ENCODE measurements at regions not wholly inside any gene's neighbourhood (a gene's known extent, or its start where the extent isn't known, plus 50 kb on each side); places are given as distances from the start of the nearest gene placed in this dataset.
"Not testable (repeated sequence)": the region's sequence is repeated elsewhere in the genome, so short reads cannot be mapped to it uniquely, and the experiment has no call there.

- DNase-seq; H3K4me1 ChIP-seq; in situ Hi-C loops (cut with MboI; ENCODE audit: low sequenced_read_pairs in 4 of 4); H3K36me3 ChIP-seq; H3K27me3 ChIP-seq; H3K9me3 ChIP-seq; H3K27ac ChIP-seq; intact Hi-C loops (cut with DNase I; ENCODE audit: low total_unique reads); H3K4me3 ChIP-seq; ATAC-seq: not testable (repeated sequence)
These were observed 190.7 kb downstream of the LAT start for GRCh38 chr16:29175411-29176153.

- H3K4me3 ChIP-seq; H3K27ac ChIP-seq; DNase-seq; H3K36me3 ChIP-seq; ATAC-seq; H3K9me3 ChIP-seq; intact Hi-C loops (cut with DNase I; ENCODE audit: low total_unique reads); H3K4me1 ChIP-seq; H3K27me3 ChIP-seq; in situ Hi-C loops (cut with MboI; ENCODE audit: low sequenced_read_pairs in 4 of 4): not testable (repeated sequence)
These were observed 188.8 kb downstream of the LAT start for GRCh38 chr16:29173371-29174305.

GRCh38 chr16:29172098-29172724 is 187.4 kb downstream of the LAT start:
- H3K27ac ChIP-seq; H3K9me3 ChIP-seq; H3K36me3 ChIP-seq; in situ Hi-C loops (cut with MboI; ENCODE audit: low sequenced_read_pairs in 4 of 4); H3K27me3 ChIP-seq; intact Hi-C loops (cut with DNase I; ENCODE audit: low total_unique reads); H3K4me1 ChIP-seq; ATAC-seq; DNase-seq; H3K4me3 ChIP-seq: not testable (repeated sequence)

GRCh38 chr16:29171296-29171695 is 186.4 kb downstream of the LAT start:
- H3K27me3 ChIP-seq; DNase-seq; in situ Hi-C loops (cut with MboI; ENCODE audit: low sequenced_read_pairs in 4 of 4); H3K36me3 ChIP-seq; H3K27ac ChIP-seq; H3K4me1 ChIP-seq; H3K9me3 ChIP-seq; H3K4me3 ChIP-seq; ATAC-seq; intact Hi-C loops (cut with DNase I; ENCODE audit: low total_unique reads): not testable (repeated sequence)

- H3K36me3 ChIP-seq; H3K4me3 ChIP-seq; in situ Hi-C loops (cut with MboI; ENCODE audit: low sequenced_read_pairs in 4 of 4); H3K27me3 ChIP-seq; H3K9me3 ChIP-seq; H3K4me1 ChIP-seq; H3K27ac ChIP-seq; intact Hi-C loops (cut with DNase I; ENCODE audit: low total_unique reads); DNase-seq: not testable (repeated sequence)
- peak; percentile 53 to 56 for ATAC-seq
These were observed 185.7 kb downstream of the LAT start for GRCh38 chr16:29170393-29171119.

- ATAC-seq (peak; percentile 49 to 56), DNase-seq (peak in 1 of 2 donors; percentile 45)
- H3K27ac ChIP-seq; H3K4me3 ChIP-seq; H3K36me3 ChIP-seq; H3K27me3 ChIP-seq; H3K9me3 ChIP-seq; intact Hi-C loops (cut with DNase I; ENCODE audit: low total_unique reads); in situ Hi-C loops (cut with MboI; ENCODE audit: low sequenced_read_pairs in 4 of 4); H3K4me1 ChIP-seq: not testable (repeated sequence)
These were observed 184.6 kb downstream of the LAT start for GRCh38 chr16:29169295-29169994.

GRCh38 chr16:29168515-29169259 is 183.8 kb downstream of the LAT start:
- H3K9me3 ChIP-seq; H3K36me3 ChIP-seq; H3K4me1 ChIP-seq; ATAC-seq; H3K4me3 ChIP-seq; DNase-seq; intact Hi-C loops (cut with DNase I; ENCODE audit: low total_unique reads); H3K27ac ChIP-seq; H3K27me3 ChIP-seq; in situ Hi-C loops (cut with MboI; ENCODE audit: low sequenced_read_pairs in 4 of 4): not testable (repeated sequence)

- H3K36me3 ChIP-seq; H3K4me1 ChIP-seq; H3K27me3 ChIP-seq; H3K4me3 ChIP-seq; H3K27ac ChIP-seq; in situ Hi-C loops (cut with MboI; ENCODE audit: low sequenced_read_pairs in 4 of 4); intact Hi-C loops (cut with DNase I; ENCODE audit: low total_unique reads); ATAC-seq; H3K9me3 ChIP-seq; DNase-seq: not testable (repeated sequence)
These were observed 179.7 kb downstream of the LAT start for GRCh38 chr16:29164442-29165089.

- ATAC-seq; intact Hi-C loops (cut with DNase I; ENCODE audit: low total_unique reads): not testable (repeated sequence)
These were observed 175.3 kb downstream of the LAT start for GRCh38 chr16:29160171-29160570.

GRCh38 chr16:29159603-29160002 is 174.8 kb downstream of the LAT start:
- ATAC-seq; H3K27ac ChIP-seq; H3K36me3 ChIP-seq; H3K9me3 ChIP-seq; H3K4me3 ChIP-seq; H3K27me3 ChIP-seq; DNase-seq; H3K4me1 ChIP-seq; in situ Hi-C loops (cut with MboI; ENCODE audit: low sequenced_read_pairs in 4 of 4); intact Hi-C loops (cut with DNase I; ENCODE audit: low total_unique reads): not testable (repeated sequence)

More at GRCh38 chr16:29160171-29160570, 175.3 kb downstream of the LAT start:
- H3K27me3 ChIP-seq; in situ Hi-C loops (cut with MboI; ENCODE audit: low sequenced_read_pairs in 4 of 4); H3K4me1 ChIP-seq; DNase-seq; H3K9me3 ChIP-seq; H3K36me3 ChIP-seq; H3K4me3 ChIP-seq; H3K27ac ChIP-seq: not testable (repeated sequence)

Measured in gastrocnemius medialis (tissue), 4 donors.